ENCODE measurements at regions not wholly inside any gene's neighbourhood (a gene's known extent, or its start where the extent isn't known, plus 50 kb on each side); places are given as distances from the start of the nearest gene placed in this dataset.

DNA sequence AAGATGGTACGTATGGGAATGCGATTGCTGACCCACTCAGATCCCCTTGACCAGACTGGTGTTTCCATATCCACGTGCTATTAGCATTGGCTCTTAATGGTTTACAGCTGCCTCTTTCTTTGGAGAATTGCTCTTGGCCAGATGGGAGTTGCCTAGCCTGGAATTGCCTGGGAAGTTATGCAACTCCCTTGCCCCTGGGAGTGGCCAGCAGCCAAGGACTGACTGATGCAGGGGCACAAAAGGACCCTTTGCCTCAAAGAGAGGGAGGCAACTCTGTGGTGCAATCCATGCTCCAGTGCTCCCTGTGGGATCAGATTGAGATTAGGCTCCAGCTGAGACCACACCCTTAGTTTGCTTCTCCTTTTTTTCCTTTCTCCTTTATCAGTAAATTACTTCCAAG, 203.5 kb upstream of the JAG1 start (continued):
- TF ChIP-seq CHD7 (IDR thresholded peaks at IDR 0.05; ENCODE audit: insufficient replicate concordance, low read length) (no peak), HDAC6 (IDR thresholded peaks at IDR 0.05; ENCODE audit: low read depth, low read length) (no peak), JUND (IDR thresholded peaks at IDR 0.05; ENCODE audit: low read length) (no peak), BCL11A (IDR thresholded peaks at IDR 0.05; ENCODE audit: low read depth in 2 of 2, low read length in 2 of 2) (no peak), POU5F1 (IDR thresholded peaks at IDR 0.05; ENCODE audit: low read depth, low read length) (no peak), CHD1 (IDR thresholded peaks at IDR 0.05; ENCODE audit: low read depth, low read length) (no peak), SIN3A (conservative IDR thresholded peaks at IDR 0.05 in 1 of 2, IDR thresholded peaks at IDR 0.05 in 1 of 2; ENCODE audit: low read depth in 1 of 2, low read length in 2 of 2) (no peak), EGR1 (IDR thresholded peaks at IDR 0.05; ENCODE audit: borderline replicate concordance, low read depth, low read length) (no peak), CREB1 (IDR thresholded peaks at IDR 0.05) (no peak)

All from H1 (cell line).